GM23338 (cell line): ENCODE measurements at regions not wholly inside any gene's neighbourhood (a gene's known extent, or its start where the extent isn't known, plus 50 kb on each side); places are given as distances from the start of the nearest gene placed in this dataset.
A peak's percentile ranks its signal among the peaks of the same experiment; 100 is the strongest.

Experiments
- ATAC-seq: fragments of 200-7000 bp; cut with Tn5 transposase; 3 replicates; pipeline ENCODE4 v1.9.1; 2020
- DNase-seq: peaks from one replicate; pipeline ENCODE4 v3.0.0-alpha.2; 2015; ENCODE audit warnings: low spot score
- H2AFZ ChIP-seq: fragments of 200-600 bp; sonication (generic); 2 replicates; pipeline ENCODE4 v1.8.0; 2016; ENCODE audit warnings: antibody characterized with exemption, mild to moderate bottlenecking, moderate library complexity
- H3F3A ChIP-seq: fragments of 200-600 bp; sonication (generic); replicated peaks from 2 replicates; pipeline ENCODE4 v1.8.0; 2017; ENCODE audit warnings: antibody characterized with exemption, mixed run types, low read depth
- H3K27ac ChIP-seq: fragments of 200-600 bp; sonication (generic); 2 replicates; pipeline ENCODE4 v1.6.1; 2016; ENCODE audit warnings: low read depth
- H3K27me3 ChIP-seq: fragments of 200-600 bp; sonication (generic); 2 replicates; pipeline ENCODE4 v1.8.0; 2016; ENCODE audit warnings: mild to moderate bottlenecking, mixed run types, moderate library complexity; ENCODE audit not compliant: insufficient read depth
- H3K36me3 ChIP-seq: fragments of 200-600 bp; sonication (generic); 2 replicates; pipeline ENCODE4 v1.8.0; 2016; ENCODE audit warnings: mild to moderate bottlenecking; ENCODE audit not compliant: insufficient read depth
- H3K4me1 ChIP-seq: fragments of 200-600 bp; sonication (generic); 2 replicates; pipeline ENCODE4 v1.8.0; 2016; ENCODE audit warnings: mild to moderate bottlenecking, moderate library complexity; ENCODE audit not compliant: insufficient read depth
- H3K4me2 ChIP-seq: fragments of 200-600 bp; sonication (generic); 2 replicates; pipeline ENCODE4 v1.7.1; 2017; ENCODE audit warnings: mixed run types
- H3K4me3 ChIP-seq: fragments of 200-600 bp; sonication (generic); 2 replicates; pipeline ENCODE4 v1.6.1; 2016; ENCODE audit warnings: mixed run types
- H3K79me2 ChIP-seq: fragments of 200-600 bp; sonication (generic); replicated peaks from 2 replicates; pipeline ENCODE4 v1.8.0; 2017; ENCODE audit warnings: mild to moderate bottlenecking; ENCODE audit not compliant: insufficient read depth
- H3K9me2 ChIP-seq: fragments of 200-600 bp; sonication (generic); 2 replicates; pipeline ENCODE4 v1.8.0; 2017; ENCODE audit not compliant: insufficient read depth
- H4K20me1 ChIP-seq: fragments of 200-600 bp; sonication (generic); replicated peaks from 2 replicates; pipeline ENCODE4 v1.8.0; 2017; ENCODE audit warnings: mild to moderate bottlenecking; ENCODE audit not compliant: insufficient read depth
- H3K27ac Mint-ChIP-seq: 2 replicates; pipeline ENCODE4 v1.8.0; 2020; ENCODE audit warnings: inconsistent platforms, mild to moderate bottlenecking, moderate library complexity, mixed read lengths
- H3K27me3 Mint-ChIP-seq: 3 replicates; pipeline ENCODE4 v1.8.0; 2022; ENCODE audit warnings: low read depth, mild to moderate bottlenecking, moderate library complexity, mixed read lengths, inconsistent platforms; ENCODE audit not compliant: insufficient read depth, poor library complexity
- H3K36me3 Mint-ChIP-seq: 3 replicates; pipeline ENCODE4 v1.8.0; 2021; ENCODE audit warnings: low read depth, mild to moderate bottlenecking, inconsistent platforms, moderate library complexity, mixed read lengths
- H3K4me1 Mint-ChIP-seq: 3 replicates; pipeline ENCODE4 v1.8.0; 2020; ENCODE audit warnings: mild to moderate bottlenecking, inconsistent platforms, mixed read lengths
- H3K4me3 Mint-ChIP-seq: 3 replicates; pipeline ENCODE4 v1.8.0; 2021; ENCODE audit warnings: moderate library complexity, mild to moderate bottlenecking, inconsistent platforms, mixed read lengths
- H3K9me3 Mint-ChIP-seq: 3 replicates; pipeline ENCODE4 v1.8.0; 2020; ENCODE audit warnings: moderate library complexity, mild to moderate bottlenecking, inconsistent platforms, mixed read lengths
- CREB1 ChIP-seq: fragments of 250-450 bp; sonication (Bioruptor Pico); IDR thresholded peaks from 2 replicates; pipeline ENCODE4 v1.5.0; 2020; ENCODE audit warnings: low read depth, mild to moderate bottlenecking, moderate library complexity
- CTCF ChIP-seq, 2 experiments: fragments of 200-600 bp in 1 of 2; sonication (generic) in 1 of 2; conservative IDR thresholded peaks; 2 replicates each; pipeline versions ENCODE4 v1.5.1 to v1.6.1; 2016 to 2017; ENCODE audit warnings: antibody characterized with exemption in 2 of 2, low read depth in 2 of 2, mild to moderate bottlenecking in 2 of 2, moderate library complexity in 1 of 2
- EZH2 ChIP-seq: fragments of 200-600 bp; sonication (generic); IDR thresholded peaks from one replicate; pipeline ENCODE4 v1.8.0; 2017; ENCODE audit warnings: antibody characterized with exemption, mild to moderate bottlenecking, low read depth; ENCODE audit not compliant: unreplicated experiment
- EZH2phosphoT487 ChIP-seq: fragments of 200-600 bp; sonication (generic); IDR thresholded peaks from one replicate; pipeline ENCODE4 v1.8.1; 2018; ENCODE audit warnings: antibody characterized with exemption; ENCODE audit not compliant: unreplicated experiment
- NANOG ChIP-seq: IDR thresholded peaks from 2 replicates; pipeline ENCODE4 v1.6.1; 2016; ENCODE audit warnings: antibody characterized with exemption, borderline replicate concordance
- POLR2AphosphoS5 ChIP-seq: IDR thresholded peaks from 2 replicates; pipeline ENCODE4 v1.6.1; 2016; ENCODE audit warnings: antibody characterized with exemption, low read depth
- STAT1 ChIP-seq: IDR thresholded peaks from one replicate; pipeline ENCODE4 v1.6.1; 2016; ENCODE audit warnings: antibody characterized with exemption; ENCODE audit not compliant: unreplicated experiment
- ZNF114 ChIP-seq: fragments of 250-450 bp; sonication (Bioruptor Pico); IDR thresholded peaks from 2 replicates; pipeline ENCODE4 v1.5.0; 2020; ENCODE audit warnings: mild to moderate bottlenecking, moderate library complexity
- ZNF331 ChIP-seq: fragments of 250-450 bp; sonication (Bioruptor Pico); IDR thresholded peaks from 2 replicates; pipeline ENCODE4 v1.5.0; 2020; ENCODE audit warnings: low read depth, mild to moderate bottlenecking, moderate library complexity
- ZNF462 ChIP-seq: fragments of 250-450 bp; sonication (Bioruptor Pico); IDR thresholded peaks from 2 replicates; pipeline ENCODE4 v1.5.0; 2020; ENCODE audit warnings: mild to moderate bottlenecking, moderate library complexity

- Histone ChIP-seq H3F3A (peaks cover 4% of the 10 kb centered on the region; the same call in 1 of the 2 replicates), H3K27me3 (peaks cover 100% of the 10 kb centered on the region), H3K9me2 (no peaks in the 10 kb centered on the region), H3K4me1 (peaks cover 23% of the 10 kb centered on the region), H2AFZ (peak overlapping the region; percentile 92), H3K4me3 (peak overlapping the region; percentile 76), H3K36me3 (no peaks in the 10 kb centered on the region), H3K4me2 (peak overlapping the region; percentile 98), H3K79me2 (no peaks in the 10 kb centered on the region), H3K27ac (no peak overlapping the region), H4K20me1 (peaks cover 36% of the 10 kb centered on the region)
- peak; percentile 1; the same call in 2 of the 3 replicates for ATAC-seq
- Mint-ChIP-seq H3K27ac (no peak overlapping the region), H3K36me3 (no peaks in the 10 kb centered on the region), H3K27me3 (peaks cover 46% of the 10 kb centered on the region), H3K4me3 (no peak overlapping the region; the same call in 2 of the 3 replicates), H3K9me3 (no peaks in the 10 kb centered on the region; the same call in 2 of the 3 replicates), H3K4me1 (peaks cover 20% of the 10 kb centered on the region)
- TF ChIP-seq EZH2 (peak; percentile 82), ZNF331 (CRISPR knock-in tag) (no peak)
- DNase-seq: peak; percentile 74
Observed at GRCh38 chr11:16605389-16605893, 133.0 kb upstream of the C11orf58 start.

- peaks cover 15% of the 10 kb centered on the region for H3K4me1 Mint-ChIP-seq
- H3K79me2 ChIP-seq: no peaks in the 10 kb centered on the region
- peak; percentile 20 for ATAC-seq
- H4K20me1 ChIP-seq: peaks cover 35% of the 10 kb centered on the region
- peak overlapping the region; percentile 98 for H3K4me2 ChIP-seq
- H3K9me2 ChIP-seq: no peaks in the 10 kb centered on the region
- DNase-seq: peak; percentile 53
- no peak overlapping the region for H3K27ac Mint-ChIP-seq
- H3K27ac ChIP-seq: no peak overlapping the region
- no peaks in the 10 kb centered on the region for H3K36me3 ChIP-seq
- H3K4me3 Mint-ChIP-seq: peak overlapping the region; percentile 80
- H2AFZ ChIP-seq: peak overlapping the region; percentile 92
- peaks cover 4% of the 10 kb centered on the region; the same call in 1 of the 2 replicates for H3F3A ChIP-seq
- peak overlapping the region; percentile 76 for H3K4me3 ChIP-seq
- H3K27me3 Mint-ChIP-seq: peaks cover 51% of the 10 kb centered on the region
- no peaks in the 10 kb centered on the region for H3K9me3 Mint-ChIP-seq
- H3K36me3 Mint-ChIP-seq: no peaks in the 10 kb centered on the region
- H3K4me1 ChIP-seq: peaks cover 17% of the 10 kb centered on the region
- peaks cover 100% of the 10 kb centered on the region for H3K27me3 ChIP-seq
- TF ChIP-seq STAT1: no peak
- TF ChIP-seq EZH2phosphoT487: peak; percentile 80
- TF ChIP-seq ZNF114 (CRISPR knock-in tag): no peak
- no peak for TF ChIP-seq CTCF (conservative IDR thresholded peaks at IDR 0.05; ENCODE audit: low read depth in 2 of 2)
- TF ChIP-seq NANOG: no peak
- no peak for TF ChIP-seq ZNF462 (CRISPR knock-in tag)
- TF ChIP-seq POLR2AphosphoS5: no peak
- no peak for TF ChIP-seq ZNF331 (CRISPR knock-in tag)
- no peak for TF ChIP-seq CREB1 (CRISPR knock-in tag)
Observed at GRCh38 chr11:16604794-16605388, 133.6 kb upstream of the C11orf58 start.
